ENCODE measurements at regions not wholly inside any gene's neighbourhood (a gene's known extent, or its start where the extent isn't known, plus 50 kb on each side); places are given as distances from the start of the nearest gene placed in this dataset.

DNA sequence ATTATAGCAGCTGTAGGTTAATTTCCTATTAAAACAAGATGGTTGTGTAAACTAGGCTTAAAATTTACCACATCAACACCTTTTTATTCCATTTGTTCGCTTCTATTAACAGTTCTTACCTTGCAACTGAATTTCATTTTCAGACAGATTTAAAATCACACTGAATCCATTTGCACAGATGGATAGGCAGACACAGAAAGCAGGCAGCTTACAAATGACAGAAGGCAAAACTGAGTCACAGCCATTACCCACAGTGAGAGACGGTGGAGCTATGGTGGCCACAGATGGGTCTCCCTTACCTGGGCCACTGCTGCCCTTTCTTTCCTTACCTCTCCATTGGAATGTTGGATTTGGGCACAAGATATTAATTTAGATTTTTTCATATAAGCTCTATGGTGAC lies 1567.8 kb upstream of the SLC10A2 start:
- 100% methylated on average over 2 of the region's 2 CpGs; no CpG with 5 or more reads in 1 of the 2 experiments for WGBS, 2 experiments (ENCODE audit: extremely low coverage in 1 of 2, insufficient coverage in 1 of 2, insufficient read length in 1 of 2, insufficient replicate concordance in 2 of 2, low coverage in 1 of 2, low lambda C conversion rate in 2 of 2, missing lambda C conversion rate in 1 of 2)
- CTCF ChIA-PET (ENCODE audit: partially characterized antibody): interaction anchor here (0.6 kb wide), 1 partner anchor 66 kb away, joined by 3 read pairs; no protein-coding TSS in a partner anchor

More for the DNA sequence above, 1567.8 kb upstream of the SLC10A2 start:
- Histone ChIP-seq H3K27me3 (replicated peaks in 1 of 4; ENCODE audit: control insufficient read depth in 3 of 4, extremely low read depth in 1 of 4, insufficient read depth in 3 of 4, low read length in 3 of 4) (no peaks in the 10 kb centered on the region), H3K79me1 (ENCODE audit: low read depth, low read length) (no peaks in the 10 kb centered on the region), H2BK5ac (ENCODE audit: low read depth, low read length) (no peak overlapping the region), H3K4me2 (ENCODE audit: insufficient read depth in 1 of 2, low read depth in 2 of 2, low read length in 2 of 2) (no peak overlapping the region), H3K9ac (replicated peaks in 1 of 4; ENCODE audit: extremely low read depth in 1 of 4, low read depth in 3 of 4, low read length in 3 of 4) (no peak overlapping the region), H3K4me3 (ENCODE audit: extremely low read depth in 1 of 4, insufficient read depth in 2 of 4, low read depth in 3 of 4, low read length in 4 of 4) (no peak overlapping the region), H2BK12ac (ENCODE audit: low read depth, low read length) (no peak overlapping the region), H2AFZ (ENCODE audit: low read length) (no peak overlapping the region), H3K36me3 (ENCODE audit: control insufficient read depth in 2 of 4, insufficient read depth in 4 of 4, low read length in 3 of 4) (no peaks in the 10 kb centered on the region), H4K20me1 (replicated peaks in 1 of 2; ENCODE audit: control insufficient read depth in 1 of 2, insufficient read depth in 2 of 2, low read length in 2 of 2) (no peaks in the 10 kb centered on the region), H2AK5ac (ENCODE audit: low read depth, low read length) (no peak overlapping the region), H4K5ac (ENCODE audit: insufficient read length, low read depth, low read length) (no peak overlapping the region), H2BK120ac (replicated peaks; ENCODE audit: low read depth, low read length) (no peak overlapping the region), H3K27ac (ENCODE audit: low read depth, low read length) (no peak overlapping the region), H3K9me3 (ENCODE audit: insufficient read depth in 2 of 2, low read depth in 1 of 2, low read length in 1 of 2) (no peaks in the 10 kb centered on the region), H4K91ac (replicated peaks; ENCODE audit: insufficient read length, low read length) (no peak overlapping the region), H3K79me2 (ENCODE audit: control insufficient read depth in 1 of 2, insufficient read depth in 2 of 2, low read length in 2 of 2) (no peaks in the 10 kb centered on the region), H2BK20ac (ENCODE audit: low read length) (no peak overlapping the region), H3K23me2 (ENCODE audit: low read depth, low read length) (no peaks in the 10 kb centered on the region), H3K4ac (replicated peaks; ENCODE audit: insufficient read length, low read depth, low read length) (no peak overlapping the region), H4K8ac (ENCODE audit: extremely low read depth, insufficient read depth, low read length) (no peak overlapping the region), H3K14ac (ENCODE audit: insufficient read length) (no peak overlapping the region), H3K23ac (ENCODE audit: insufficient read length) (no peak overlapping the region), H3K18ac (ENCODE audit: extremely low read depth, low read length) (no peak overlapping the region), H2BK15ac (ENCODE audit: low read length) (no peak overlapping the region), H3K4me1 (replicated peaks in 1 of 4; ENCODE audit: control insufficient read depth in 3 of 4, insufficient read depth in 4 of 4, low read length in 3 of 4) (peaks cover 0 to 2% (median 1%) of the 10 kb centered on the region in 4 experiments; a peak in 4 of 7 replicates), H3K56ac (replicated peaks; ENCODE audit: insufficient read length, low read depth, low read length) (no peak overlapping the region)
- POLR2A ChIA-PET (ENCODE audit: partially characterized antibody): no interaction called here
- no peak for DNase-seq (ENCODE audit: low read depth in 1 of 2, low spot score in 2 of 2)
- FAIRE-seq: no peak
- TF ChIP-seq RBBP5 (IDR thresholded peaks at IDR 0.05; ENCODE audit: borderline replicate concordance, low read depth, low read length): no peak
